Neuron (in vitro differentiated cells): ENCODE measurements at regions not wholly inside any gene's neighbourhood (a gene's known extent, or its start where the extent isn't known, plus 50 kb on each side); places are given as distances from the start of the nearest gene placed in this dataset.
"Not testable (repeated sequence)": the region's sequence is repeated elsewhere in the genome, so short reads cannot be mapped to it uniquely, and the experiment has no call there.

Source experiments
- H2AFZ ChIP-seq: one replicate; pipeline ENCODE4 v1.6.1; 2013; ENCODE audit warnings: low read depth, mild to moderate bottlenecking, inconsistent platforms, low read length, moderate library complexity
- H3K27me3 ChIP-seq: one replicate; pipeline ENCODE4 v1.6.1; 2013; ENCODE audit warnings: low read length; ENCODE audit not compliant: insufficient read depth
- H3K36me3 ChIP-seq: one replicate; pipeline ENCODE4 v1.6.1; 2013; ENCODE audit warnings: low read length; ENCODE audit not compliant: insufficient read depth
- H3K4me1 ChIP-seq: one replicate; pipeline ENCODE4 v1.6.1; 2013; ENCODE audit warnings: low read length; ENCODE audit not compliant: insufficient read depth
- H3K4me3 ChIP-seq: 2 replicates; pipeline ENCODE4 v1.5.1; 2013; ENCODE audit warnings: mild to moderate bottlenecking, low read length, moderate library complexity
- H3K9me3 ChIP-seq: one replicate; pipeline ENCODE4 v1.6.1; 2013; ENCODE audit warnings: low read length

DNA sequence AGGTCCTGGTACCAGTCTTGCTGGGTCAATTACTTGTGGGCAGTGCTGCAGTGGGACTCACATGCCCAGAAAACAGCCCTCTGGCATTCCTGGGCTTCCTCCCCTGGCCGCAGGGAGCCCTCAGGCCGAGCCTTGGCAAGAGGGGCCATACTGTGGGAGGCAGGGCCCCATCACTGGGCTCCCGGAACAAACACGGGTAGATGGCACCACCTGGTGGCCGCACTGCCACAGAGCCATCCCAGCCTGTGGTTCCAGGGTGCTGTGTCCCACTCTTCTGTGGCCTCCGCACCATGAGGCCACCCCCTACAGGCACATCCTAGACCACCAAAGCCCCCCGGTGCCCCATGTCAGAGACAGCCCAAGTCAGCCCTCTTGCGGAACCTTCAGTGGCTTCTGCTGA is 123.3 kb upstream of the ZSCAN2 start:
- not testable (repeated sequence) for H3K9me3 ChIP-seq, H3K4me3 ChIP-seq, H3K36me3 ChIP-seq, H3K4me1 ChIP-seq, H2AFZ ChIP-seq, H3K27me3 ChIP-seq

- not testable (repeated sequence) for H2AFZ ChIP-seq, H3K9me3 ChIP-seq, H3K27me3 ChIP-seq, H3K36me3 ChIP-seq, H3K4me3 ChIP-seq, H3K4me1 ChIP-seq
Observed at GRCh38 chr15:84480174-84480681, 120.6 kb upstream of the ZSCAN2 start.

- H3K4me1 ChIP-seq, H3K27me3 ChIP-seq, H3K36me3 ChIP-seq, H3K4me3 ChIP-seq, H3K9me3 ChIP-seq, H2AFZ ChIP-seq: not testable (repeated sequence)
Observed at GRCh38 chr15:84483859-84484258, 117.0 kb upstream of the ZSCAN2 start.

DNA sequence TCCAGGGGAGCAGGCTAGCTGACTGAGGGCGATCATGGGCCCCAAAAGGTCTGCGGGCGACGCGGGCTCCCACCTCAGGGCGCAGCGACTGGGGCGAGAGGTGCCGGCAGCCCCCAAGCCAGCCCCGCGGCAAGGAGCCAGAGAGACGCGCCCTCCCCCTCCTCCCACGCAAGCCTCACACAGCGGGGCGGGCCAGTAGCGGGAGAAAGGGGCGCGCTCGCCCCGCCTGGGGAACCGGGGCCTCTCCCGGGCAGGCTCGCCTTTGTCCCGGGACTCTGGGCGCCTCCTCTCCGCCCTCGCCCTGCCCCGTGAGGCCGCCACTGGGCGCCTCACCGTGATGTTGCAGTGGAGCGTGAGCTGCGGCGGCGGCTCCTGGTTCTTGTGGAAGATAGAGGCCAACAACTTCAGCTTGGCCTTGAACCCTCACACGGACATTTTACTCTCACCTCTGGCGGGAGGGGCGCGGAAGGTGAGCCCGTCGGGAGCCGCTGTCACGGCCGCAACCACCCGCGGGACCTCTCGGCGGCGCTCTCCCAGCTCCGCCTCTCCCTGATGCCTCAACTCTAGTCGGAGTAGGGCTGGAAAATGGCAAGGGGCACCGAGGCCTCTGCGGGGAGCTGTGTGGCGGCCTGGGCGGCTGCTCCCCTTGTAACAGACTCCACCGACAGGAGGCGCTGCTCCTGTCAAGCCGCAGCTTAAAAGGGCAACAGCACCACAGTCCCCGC is 100.5 kb upstream of the ZSCAN2 start:
- not testable (repeated sequence) for H2AFZ ChIP-seq, H3K4me3 ChIP-seq

DNA sequence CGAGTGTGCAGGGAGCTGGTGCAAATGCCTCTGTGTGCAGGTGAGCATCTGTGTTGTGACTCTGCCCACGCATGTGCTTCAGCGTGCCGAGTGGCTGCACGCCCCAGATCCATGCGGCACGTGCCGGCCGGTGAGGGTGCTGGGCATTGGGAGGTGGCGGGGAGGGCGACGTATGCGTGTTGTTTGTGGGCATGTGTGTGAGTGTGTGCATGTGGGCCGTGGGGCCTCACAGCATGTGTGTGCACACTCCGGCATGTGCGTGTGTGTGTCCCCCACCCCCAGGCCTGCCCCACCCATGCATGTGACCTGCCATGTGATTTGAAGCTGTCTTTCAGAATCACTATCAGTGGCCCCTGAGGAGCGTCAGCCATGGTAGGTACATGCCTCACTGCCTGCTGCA is 97.7 kb upstream of the ZSCAN2 start:
- not testable (repeated sequence) for H3K4me3 ChIP-seq, H2AFZ ChIP-seq, H3K27me3 ChIP-seq, H3K36me3 ChIP-seq, H3K9me3 ChIP-seq, H3K4me1 ChIP-seq

More for the DNA sequence above, 100.5 kb upstream of the ZSCAN2 start:
- not testable (repeated sequence) for H3K36me3 ChIP-seq, H3K27me3 ChIP-seq, H3K9me3 ChIP-seq, H3K4me1 ChIP-seq

GRCh38 chr15:84505552-84505951 is 95.3 kb upstream of the ZSCAN2 start:
- H3K27me3 ChIP-seq, H3K4me1 ChIP-seq, H2AFZ ChIP-seq, H3K9me3 ChIP-seq, H3K36me3 ChIP-seq, H3K4me3 ChIP-seq: not testable (repeated sequence)

GRCh38 chr15:84512324-84512723 is 88.5 kb upstream of the ZSCAN2 start:
- H3K4me1 ChIP-seq, H3K36me3 ChIP-seq, H2AFZ ChIP-seq, H3K9me3 ChIP-seq, H3K4me3 ChIP-seq, H3K27me3 ChIP-seq: not testable (repeated sequence)

- not testable (repeated sequence) for H3K27me3 ChIP-seq, H3K4me3 ChIP-seq, H3K4me1 ChIP-seq, H3K9me3 ChIP-seq, H2AFZ ChIP-seq, H3K36me3 ChIP-seq
Observed at GRCh38 chr15:84516773-84517172, 84.0 kb upstream of the ZSCAN2 start.

DNA sequence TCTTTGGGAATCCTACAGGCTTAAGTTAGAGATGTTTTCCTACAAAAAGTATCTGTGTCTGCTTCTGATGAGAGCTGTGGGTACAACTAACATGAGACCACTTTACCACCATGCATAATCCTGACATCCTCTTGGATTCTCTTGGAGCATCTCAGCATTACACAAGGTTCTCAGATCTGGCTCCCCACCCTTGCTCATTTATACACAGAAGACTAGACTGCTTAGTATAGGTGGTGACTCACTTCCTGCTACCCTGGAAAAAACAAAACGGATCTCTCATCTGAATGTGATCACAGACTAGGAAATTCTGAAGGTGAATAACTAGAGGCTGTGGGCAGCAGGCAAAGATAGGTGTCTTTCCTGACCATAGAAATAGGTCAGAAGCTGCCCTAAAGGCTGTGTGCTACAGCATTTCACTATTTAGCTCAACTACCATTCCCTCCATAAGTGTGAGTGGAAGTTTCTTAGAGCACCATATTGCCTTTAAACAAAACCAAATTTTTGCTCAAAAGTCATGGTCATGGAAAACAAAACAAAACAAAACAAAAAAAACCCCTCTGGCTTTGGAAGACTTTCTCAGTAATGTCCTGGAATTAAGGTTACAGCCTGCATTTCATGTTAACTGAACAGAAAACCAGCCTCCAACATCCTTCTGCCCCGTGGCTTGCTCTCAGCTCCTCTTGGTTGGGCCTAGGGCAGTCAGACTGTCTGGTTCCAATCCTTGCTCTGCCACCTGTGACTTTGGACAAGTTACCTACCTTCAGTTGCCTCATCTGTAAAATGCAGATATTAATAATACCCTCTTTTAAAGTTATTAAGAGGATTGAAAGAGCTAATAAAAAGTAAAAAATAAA is 75.1 kb upstream of the ZSCAN2 start:
- not testable (repeated sequence) for H2AFZ ChIP-seq, H3K9me3 ChIP-seq, H3K4me3 ChIP-seq, H3K36me3 ChIP-seq, H3K4me1 ChIP-seq, H3K27me3 ChIP-seq

DNA sequence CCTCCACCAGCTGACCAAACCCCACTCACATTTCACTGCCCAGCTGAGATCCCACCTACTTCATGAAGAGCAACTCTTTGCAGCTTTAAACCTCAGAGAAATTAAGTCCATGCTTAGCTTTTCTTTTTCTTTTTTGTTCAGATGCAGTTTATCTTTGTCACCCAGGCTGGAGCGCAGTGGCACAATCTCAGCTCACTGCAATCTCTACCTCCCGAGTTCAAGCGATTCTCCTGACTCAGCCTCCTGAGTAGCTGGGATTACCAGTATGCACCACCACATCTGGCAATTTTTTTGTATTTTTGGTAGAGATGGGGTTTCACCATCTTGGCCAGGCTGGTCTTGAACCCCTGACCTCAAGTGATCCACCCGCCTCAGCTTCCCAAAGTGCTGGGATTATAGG is 70.1 kb upstream of the ZSCAN2 start:
- not testable (repeated sequence) for H3K36me3 ChIP-seq

GRCh38 chr15:84531223-84531622 is 69.6 kb upstream of the ZSCAN2 start:
- not testable (repeated sequence) for H3K9me3 ChIP-seq, H3K4me3 ChIP-seq, H3K27me3 ChIP-seq, H3K36me3 ChIP-seq, H3K4me1 ChIP-seq, H2AFZ ChIP-seq

More for the DNA sequence above, 70.1 kb upstream of the ZSCAN2 start:
- H2AFZ ChIP-seq, H3K4me3 ChIP-seq, H3K27me3 ChIP-seq, H3K4me1 ChIP-seq, H3K9me3 ChIP-seq: not testable (repeated sequence)

DNA sequence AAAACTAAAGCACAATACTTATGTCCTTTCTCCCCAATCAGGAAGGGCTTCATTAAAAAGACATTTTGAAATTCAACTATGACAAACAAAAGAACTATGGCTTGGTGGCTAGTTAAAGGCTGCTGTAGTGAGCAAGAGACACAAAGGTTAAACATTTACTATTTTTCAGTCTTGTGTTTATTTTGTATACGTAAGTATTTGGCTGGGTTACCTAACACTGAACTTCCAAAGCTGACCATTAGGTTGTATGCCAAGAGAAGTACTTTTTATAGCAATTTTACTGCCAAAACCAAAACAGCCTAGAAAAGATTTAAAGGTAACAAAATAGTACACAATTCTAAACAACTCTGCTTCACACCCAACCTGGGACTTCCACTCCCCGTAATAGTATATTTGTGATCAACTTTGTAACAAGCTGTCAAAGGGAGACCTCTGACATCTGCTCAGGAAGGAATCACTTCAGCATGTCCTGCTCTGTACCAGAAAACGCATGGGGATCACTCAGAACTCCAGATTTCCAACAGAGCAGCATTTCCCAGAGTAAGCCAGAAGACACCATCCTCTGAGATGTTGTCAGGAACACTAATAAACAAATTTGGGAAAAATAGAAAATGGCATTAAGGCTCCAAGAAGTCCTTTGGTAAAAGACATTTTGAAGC is 69.0 kb upstream of the ZSCAN2 start:
- H3K4me3 ChIP-seq, H3K27me3 ChIP-seq, H2AFZ ChIP-seq, H3K4me1 ChIP-seq, H3K9me3 ChIP-seq, H3K36me3 ChIP-seq: not testable (repeated sequence)

- H2AFZ ChIP-seq, H3K36me3 ChIP-seq, H3K9me3 ChIP-seq, H3K27me3 ChIP-seq, H3K4me3 ChIP-seq, H3K4me1 ChIP-seq: not testable (repeated sequence)
Observed at GRCh38 chr15:84533705-84534104, 67.1 kb upstream of the ZSCAN2 start.
